ENCODE measurements at regions not wholly inside any gene's neighbourhood (a gene's known extent, or its start where the extent isn't known, plus 50 kb on each side); places are given as distances from the start of the nearest gene placed in this dataset.
A peak's percentile ranks its signal among the peaks of the same experiment; 100 is the strongest.

GRCh38 chr6:51352506-51353029 lies 533.9 kb downstream of the TFAP2B start:
- peak in 1 of 2 experiments; percentile 74 for DNase-seq (ENCODE audit: low read depth in 1 of 2, low spot score in 1 of 2)
- in situ Hi-C loops (cut with HindIII; ENCODE audit: low pct_unique_long_range_greater_than_20kb, low sequenced_read_pairs): no loop called here
- no peak for TF ChIP-seq JUND (IDR thresholded peaks at IDR 0.05; ENCODE audit: low read depth)

GRCh38 chr6:51360287-51360686 lies 541.6 kb downstream of the TFAP2B start:
- DNase-seq (ENCODE audit: low read depth in 1 of 2, low spot score in 1 of 2): no peak
- in situ Hi-C loops (cut with HindIII; ENCODE audit: low pct_unique_long_range_greater_than_20kb, low sequenced_read_pairs): no loop called here
- TF ChIP-seq JUND (IDR thresholded peaks at IDR 0.05; ENCODE audit: low read depth): no peak

- no peak for TF ChIP-seq JUND (IDR thresholded peaks at IDR 0.05; ENCODE audit: low read depth)
- in situ Hi-C loops (cut with HindIII; ENCODE audit: low pct_unique_long_range_greater_than_20kb, low sequenced_read_pairs): no loop called here
- DNase-seq (ENCODE audit: low read depth in 1 of 2, low spot score in 1 of 2): no peak
These were observed 546.9 kb downstream of the TFAP2B start for GRCh38 chr6:51365566-51365965.

GRCh38 chr6:51369485-51369884 lies 550.8 kb downstream of the TFAP2B start:
- DNase-seq (ENCODE audit: low read depth in 1 of 2, low spot score in 1 of 2): no peak
- no peak for TF ChIP-seq JUND (IDR thresholded peaks at IDR 0.05; ENCODE audit: low read depth)
- in situ Hi-C loops (cut with HindIII; ENCODE audit: low pct_unique_long_range_greater_than_20kb, low sequenced_read_pairs): no loop called here

- in situ Hi-C loops (cut with HindIII; ENCODE audit: low pct_unique_long_range_greater_than_20kb, low sequenced_read_pairs): no loop called here
- no peak for TF ChIP-seq JUND (IDR thresholded peaks at IDR 0.05; ENCODE audit: low read depth)
- DNase-seq (ENCODE audit: low read depth in 1 of 2, low spot score in 1 of 2): no peak
These were observed 564.2 kb downstream of the TFAP2B start for GRCh38 chr6:51382847-51383246.

GRCh38 chr6:51384736-51385135 lies 566.1 kb downstream of the TFAP2B start:
- no peak for TF ChIP-seq JUND (IDR thresholded peaks at IDR 0.05; ENCODE audit: low read depth)
- in situ Hi-C loops (cut with HindIII; ENCODE audit: low pct_unique_long_range_greater_than_20kb, low sequenced_read_pairs): no loop called here
- no peak for DNase-seq (ENCODE audit: low read depth in 1 of 2, low spot score in 1 of 2)

- in situ Hi-C loops (cut with HindIII; ENCODE audit: low pct_unique_long_range_greater_than_20kb, low sequenced_read_pairs): no loop called here
- TF ChIP-seq JUND (IDR thresholded peaks at IDR 0.05; ENCODE audit: low read depth): no peak
- no peak for DNase-seq (ENCODE audit: low read depth in 1 of 2, low spot score in 1 of 2)
These were observed 567.7 kb downstream of the TFAP2B start for GRCh38 chr6:51386347-51386836.

GRCh38 chr6:51387907-51388306 lies 569.2 kb downstream of the TFAP2B start:
- no peak for TF ChIP-seq JUND (IDR thresholded peaks at IDR 0.05; ENCODE audit: low read depth)
- DNase-seq (ENCODE audit: low read depth in 1 of 2, low spot score in 1 of 2): no peak
- in situ Hi-C loops (cut with HindIII; ENCODE audit: low pct_unique_long_range_greater_than_20kb, low sequenced_read_pairs): no loop called here

- in situ Hi-C loops (cut with HindIII; ENCODE audit: low pct_unique_long_range_greater_than_20kb, low sequenced_read_pairs): no loop called here
- DNase-seq (ENCODE audit: low read depth in 1 of 2, low spot score in 1 of 2): no peak
- no peak for TF ChIP-seq JUND (IDR thresholded peaks at IDR 0.05; ENCODE audit: low read depth)
These were observed 575.4 kb downstream of the TFAP2B start for GRCh38 chr6:51394061-51394460.

- TF ChIP-seq JUND (IDR thresholded peaks at IDR 0.05; ENCODE audit: low read depth): no peak
- DNase-seq (ENCODE audit: low read depth in 1 of 2, low spot score in 1 of 2): no peak
- in situ Hi-C loops (cut with HindIII; ENCODE audit: low pct_unique_long_range_greater_than_20kb, low sequenced_read_pairs): no loop called here
These were observed 577.9 kb downstream of the TFAP2B start for GRCh38 chr6:51396583-51396982.

GRCh38 chr6:51398064-51398705 lies 579.5 kb downstream of the TFAP2B start:
- in situ Hi-C loops (cut with HindIII; ENCODE audit: low pct_unique_long_range_greater_than_20kb, low sequenced_read_pairs): no loop called here
- no peak for DNase-seq (ENCODE audit: low read depth in 1 of 2, low spot score in 1 of 2)
- TF ChIP-seq JUND (IDR thresholded peaks at IDR 0.05; ENCODE audit: low read depth): no peak

GRCh38 chr6:51398793-51399192 lies 580.1 kb downstream of the TFAP2B start:
- DNase-seq (ENCODE audit: low read depth in 1 of 2, low spot score in 1 of 2): peak; percentile 13 to 73
- TF ChIP-seq JUND (IDR thresholded peaks at IDR 0.05; ENCODE audit: low read depth): no peak
- in situ Hi-C loops (cut with HindIII; ENCODE audit: low pct_unique_long_range_greater_than_20kb, low sequenced_read_pairs): no loop called here

- no peak for TF ChIP-seq JUND (IDR thresholded peaks at IDR 0.05; ENCODE audit: low read depth)
- in situ Hi-C loops (cut with HindIII; ENCODE audit: low pct_unique_long_range_greater_than_20kb, low sequenced_read_pairs): no loop called here
- no peak for DNase-seq (ENCODE audit: low read depth in 1 of 2, low spot score in 1 of 2)
These were observed 591.8 kb downstream of the TFAP2B start for GRCh38 chr6:51410453-51410852.
